HG02571 (cell line): ENCODE measurements at regions not wholly inside any gene's neighbourhood (a gene's known extent, or its start where the extent isn't known, plus 50 kb on each side); places are given as distances from the start of the nearest gene placed in this dataset.
"Not testable (repeated sequence)": the region's sequence is repeated elsewhere in the genome, so short reads cannot be mapped to it uniquely, and the experiment has no call there.

Experiments
- ATAC-seq: cut with Tn5 transposase; IDR thresholded peaks from one replicate; pipeline ENCODE4 v1.9.1; 2021; ENCODE audit warnings: mild to moderate bottlenecking, moderate library complexity; ENCODE audit not compliant: unreplicated experiment

- ATAC-seq, result no peak
Measured at GRCh38 chr1:106292130-106292529, 764.3 kb upstream of the PRMT6 start.

GRCh38 chr1:106296431-106296830, 760.0 kb upstream of the PRMT6 start:
- ATAC-seq, result no peak

- ATAC-seq, result no peak
Measured at GRCh38 chr1:106304106-106304505, 752.4 kb upstream of the PRMT6 start.

GRCh38 chr1:106319612-106320011, 736.9 kb upstream of the PRMT6 start:
- ATAC-seq, result no peak

- ATAC-seq, result no peak
Measured at GRCh38 chr1:106325600-106325999, 730.9 kb upstream of the PRMT6 start.

GRCh38 chr1:106344494-106344893, 712.0 kb upstream of the PRMT6 start:
- no peak for ATAC-seq

- ATAC-seq, result no peak
Measured at GRCh38 chr1:106360252-106360651, 696.2 kb upstream of the PRMT6 start.

- no peak for ATAC-seq
Measured at GRCh38 chr1:106366627-106367319, 689.7 kb upstream of the PRMT6 start.

GRCh38 chr1:106378261-106378660, 678.2 kb upstream of the PRMT6 start:
- no peak for ATAC-seq

- ATAC-seq, result no peak
Measured at GRCh38 chr1:106380772-106381171, 675.7 kb upstream of the PRMT6 start.

GRCh38 chr1:106389160-106389559, 667.3 kb upstream of the PRMT6 start:
- ATAC-seq, result not testable (repeated sequence)

- no peak for ATAC-seq
Measured at GRCh38 chr1:106393046-106393445, 663.4 kb upstream of the PRMT6 start.

- ATAC-seq, result no peak
Measured at GRCh38 chr1:106396020-106396419, 660.5 kb upstream of the PRMT6 start.

GRCh38 chr1:106398391-106398790, 658.1 kb upstream of the PRMT6 start:
- no peak for ATAC-seq

- ATAC-seq, result no peak
Measured at GRCh38 chr1:106406114-106406513, 650.4 kb upstream of the PRMT6 start.

- not testable (repeated sequence) for ATAC-seq
Measured at GRCh38 chr1:106412321-106412720, 644.2 kb upstream of the PRMT6 start.

GRCh38 chr1:106435269-106435668, 621.2 kb upstream of the PRMT6 start:
- ATAC-seq, result no peak

- no peak for ATAC-seq
Measured at GRCh38 chr1:106439475-106439874, 617.0 kb upstream of the PRMT6 start.

GRCh38 chr1:106447466-106447865, 609.0 kb upstream of the PRMT6 start:
- ATAC-seq, result no peak

GRCh38 chr1:106456832-106457231, 599.6 kb upstream of the PRMT6 start:
- no peak for ATAC-seq

GRCh38 chr1:106457368-106457767, 599.1 kb upstream of the PRMT6 start:
- no peak for ATAC-seq

GRCh38 chr1:106458866-106459265, 597.6 kb upstream of the PRMT6 start:
- ATAC-seq, result no peak

- no peak for ATAC-seq
Measured at GRCh38 chr1:106459418-106459817, 597.1 kb upstream of the PRMT6 start.
